GM23248 (cell line): ENCODE measurements at regions not wholly inside any gene's neighbourhood (a gene's known extent, or its start where the extent isn't known, plus 50 kb on each side); places are given as distances from the start of the nearest gene placed in this dataset.

Experiments
- DNase-seq: peaks from one replicate; pipeline ENCODE4 v3.0.0-alpha.2; 2015
- H2AFZ ChIP-seq: fragments of 200-600 bp; sonication (generic); 2 replicates; pipeline ENCODE4 v1.6.1; 2016; ENCODE audit warnings: antibody characterized with exemption
- H3F3A ChIP-seq: fragments of 200-600 bp; sonication (generic); 2 replicates; pipeline ENCODE4 v1.6.1; 2016; ENCODE audit warnings: mild to moderate bottlenecking, antibody characterized with exemption, mixed run types; ENCODE audit not compliant: insufficient read depth
- H3K27ac ChIP-seq: fragments of 200-600 bp; sonication (generic); 2 replicates; pipeline ENCODE4 v1.5.1; 2016; ENCODE audit warnings: mild to moderate bottlenecking
- H3K27me3 ChIP-seq: fragments of 200-600 bp; sonication (generic); replicated peaks from 2 replicates; pipeline ENCODE4 v1.6.1; 2016; ENCODE audit warnings: mild to moderate bottlenecking; ENCODE audit not compliant: insufficient read depth
- H3K36me3 ChIP-seq: fragments of 200-600 bp; sonication (generic); 2 replicates; pipeline ENCODE4 v1.6.1; 2016; ENCODE audit warnings: low read depth, mild to moderate bottlenecking
- H3K4me1 ChIP-seq: fragments of 200-600 bp; sonication (generic); 2 replicates; pipeline ENCODE4 v1.6.1; 2016; ENCODE audit warnings: mild to moderate bottlenecking; ENCODE audit not compliant: insufficient read depth
- H3K4me2 ChIP-seq: fragments of 200-600 bp; sonication (generic); one replicate; pipeline ENCODE4 v1.6.1; 2016; ENCODE audit warnings: mild to moderate bottlenecking; ENCODE audit not compliant: unreplicated experiment
- H3K4me3 ChIP-seq: fragments of 200-600 bp; sonication (generic); 2 replicates; pipeline ENCODE4 v1.5.1; 2016; ENCODE audit warnings: mild to moderate bottlenecking
- H3K79me2 ChIP-seq: fragments of 200-600 bp; sonication (generic); 2 replicates; pipeline ENCODE4 v1.6.1; 2016; ENCODE audit warnings: mild to moderate bottlenecking; ENCODE audit not compliant: insufficient read depth
- H3K9ac ChIP-seq: fragments of 200-600 bp; sonication (generic); 2 replicates; pipeline ENCODE4 v1.6.1; 2016; ENCODE audit warnings: mild to moderate bottlenecking
- H3K9me2 ChIP-seq: fragments of 200-600 bp; sonication (generic); 2 replicates; pipeline ENCODE4 v1.6.1; 2016; ENCODE audit warnings: mixed run types, mild to moderate bottlenecking, moderate library complexity; ENCODE audit not compliant: insufficient read depth
- H3K9me3 ChIP-seq: fragments of 200-600 bp; sonication (generic); one replicate; pipeline ENCODE4 v1.6.1; 2017; ENCODE audit warnings: low read depth
- H4K20me1 ChIP-seq: fragments of 200-600 bp; sonication (generic); 2 replicates; pipeline ENCODE4 v1.6.0; 2016; ENCODE audit not compliant: insufficient read depth
- EZH2 ChIP-seq: fragments of 200-600 bp; sonication (generic); IDR thresholded peaks from 2 replicates; pipeline ENCODE4 v1.6.1; 2018; ENCODE audit warnings: antibody characterized with exemption, mild to moderate bottlenecking; ENCODE audit not compliant: insufficient read depth, poor library complexity, severe bottlenecking
- EZH2phosphoT487 ChIP-seq: fragments of 200-600 bp; sonication (generic); IDR thresholded peaks from 2 replicates; pipeline ENCODE4 v1.6.1; 2018; ENCODE audit warnings: antibody characterized with exemption, moderate library complexity, mild to moderate bottlenecking, low read depth; ENCODE audit not compliant: insufficient read depth
- WGBS, 2 experiments: methylation state at CpG; one replicate each; pipeline ENCODE4 v1.1.6; 2015 to 2017; ENCODE audit warnings: low lambda C conversion rate in 2 of 2, low coverage in 1 of 2; ENCODE audit errors: missing lambda C conversion rate in 2 of 2; 5-methylcytosine and 5-hydroxymethylcytosine counted together
- in situ Hi-C: fragments of 300-500 bp; cut with MboI; formaldehyde crosslinking; loops from 2 replicates; pipeline ENCODE4 v1.15.0; 2020

DNA sequence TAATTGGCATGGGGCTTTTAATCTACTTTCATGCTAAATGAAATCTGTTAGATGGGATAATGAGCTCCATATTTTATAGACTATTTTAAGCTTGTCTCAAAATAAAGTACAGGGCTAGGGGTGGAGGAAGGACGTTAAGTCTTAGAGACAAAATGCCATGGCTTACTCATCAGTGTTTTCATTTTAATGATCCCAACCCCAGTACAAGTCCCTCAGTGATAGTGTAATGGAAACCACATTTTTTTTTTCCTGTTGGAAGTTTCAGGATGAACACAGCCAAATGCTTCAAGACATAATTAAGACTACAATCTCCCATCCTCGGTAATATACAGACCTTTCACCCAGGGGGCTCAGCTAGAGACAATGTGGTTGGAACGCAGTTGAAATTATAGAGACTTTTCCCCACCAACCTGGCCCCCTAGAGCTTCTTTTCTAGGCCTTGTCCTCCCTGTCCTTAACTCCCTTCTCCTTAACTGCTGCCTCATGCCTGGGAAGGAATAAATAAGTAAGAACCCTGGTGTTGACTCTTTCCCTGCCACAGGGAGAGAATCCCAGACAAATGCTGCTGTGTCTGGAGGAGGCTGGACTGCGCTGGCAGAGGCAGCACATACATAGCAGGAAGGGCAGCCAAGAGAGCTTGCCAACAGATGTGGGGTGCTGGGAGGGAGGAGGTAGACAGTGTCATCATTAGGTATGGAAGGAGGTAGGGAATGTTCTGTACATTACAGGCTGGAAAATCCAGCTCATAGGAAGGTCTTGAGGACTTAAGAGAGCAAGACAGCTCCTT, 115.4 kb upstream of the ROPN1 start:
- Histone ChIP-seq H3F3A (peaks cover 9% of the 10 kb centered on the region; the same call in 1 of the 2 replicates), H3K79me2 (no peaks in the 10 kb centered on the region), H3K36me3 (no peaks in the 10 kb centered on the region), H2AFZ (no peak overlapping the region), H3K9me2 (no peaks in the 10 kb centered on the region), H3K4me3 (no peak overlapping the region), H4K20me1 (no peaks in the 10 kb centered on the region), H3K4me2 (peak overlapping the region; percentile 35), H3K27ac (no peak overlapping the region), H3K27me3 (no peaks in the 10 kb centered on the region), H3K9ac (no peak overlapping the region), H3K9me3 (no peaks in the 10 kb centered on the region), H3K4me1 (peaks cover 13% of the 10 kb centered on the region)
- peak; percentile 45 for DNase-seq
- 39 to 43% methylated on average over 4 of the region's 4 CpGs for WGBS, 2 experiments
- in situ Hi-C loops, result no loop called here
- TF ChIP-seq EZH2 (no peak), EZH2phosphoT487 (no peak)

DNA sequence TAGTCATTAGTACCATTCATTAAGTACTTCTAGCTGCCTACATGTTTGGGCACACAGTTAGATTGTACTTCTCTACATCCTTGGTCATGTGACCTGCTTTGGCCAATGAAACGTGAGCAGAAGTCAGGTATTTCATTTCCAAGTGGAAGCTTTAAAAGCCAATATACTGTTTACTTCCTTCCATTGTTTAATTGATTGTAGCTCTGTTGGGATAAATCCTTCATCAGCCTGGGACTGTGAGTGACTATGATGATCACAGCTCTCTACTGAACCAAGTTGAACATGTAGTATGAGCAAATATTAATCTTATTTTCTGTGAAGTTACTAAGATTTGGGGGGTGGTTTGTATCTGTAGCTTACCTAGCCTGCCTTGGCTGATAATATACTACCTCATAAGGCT, 116.5 kb upstream of the ROPN1 start:
- H3K79me2 ChIP-seq, result no peaks in the 10 kb centered on the region
- DNase-seq, result no peak
- H3F3A ChIP-seq, result peaks cover 9% of the 10 kb centered on the region; the same call in 1 of the 2 replicates
- no peak overlapping the region for H3K27ac ChIP-seq
- H3K9me3 ChIP-seq, result no peaks in the 10 kb centered on the region
- H3K9me2 ChIP-seq, result no peaks in the 10 kb centered on the region
- no peaks in the 10 kb centered on the region for H3K27me3 ChIP-seq
- H3K36me3 ChIP-seq, result no peaks in the 10 kb centered on the region
- H3K4me2 ChIP-seq, result no peak overlapping the region
- in situ Hi-C loops, result no loop called here
- no peak overlapping the region for H2AFZ ChIP-seq
- H3K4me1 ChIP-seq, result peaks cover 13% of the 10 kb centered on the region
- H3K4me3 ChIP-seq, result no peak overlapping the region
- TF ChIP-seq EZH2 (no peak), EZH2phosphoT487 (no peak)
- H4K20me1 ChIP-seq, result no peaks in the 10 kb centered on the region
- WGBS, 2 experiments, result 84 to 95% methylated on average over 1 of the region's 1 CpG
- no peak overlapping the region for H3K9ac ChIP-seq

DNA sequence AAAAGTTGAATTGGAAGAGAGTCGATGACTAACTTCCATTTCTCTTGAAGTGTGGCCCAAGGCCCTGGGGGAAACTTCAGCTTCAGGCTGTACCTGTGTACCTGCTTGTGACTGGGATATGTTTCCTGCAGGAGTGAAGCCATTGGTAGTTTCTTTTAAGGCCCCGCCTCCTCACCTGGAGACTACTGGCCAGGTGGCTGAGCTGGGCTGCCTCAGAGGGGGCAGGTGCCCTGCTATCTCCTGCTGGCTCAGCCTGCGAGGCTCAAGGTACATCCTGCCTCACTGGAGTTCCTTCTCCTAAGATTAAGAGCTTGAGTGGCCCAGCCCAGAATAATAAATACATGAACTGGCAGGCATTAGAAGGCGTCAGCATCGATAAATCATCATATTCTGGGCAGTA, 121.6 kb upstream of the ROPN1 start:
- H3K9me2 ChIP-seq, result no peaks in the 10 kb centered on the region
- no peak overlapping the region for H3K27ac ChIP-seq
- no peak overlapping the region for H3K4me2 ChIP-seq
- no peak for TF ChIP-seq EZH2phosphoT487
- TF ChIP-seq EZH2, result no peak
- H3K27me3 ChIP-seq, result no peaks in the 10 kb centered on the region
- H2AFZ ChIP-seq, result no peak overlapping the region
- no peak overlapping the region for H3K9ac ChIP-seq
- no peaks in the 10 kb centered on the region for H3K9me3 ChIP-seq
- WGBS, 2 experiments, result 88 to 91% methylated on average over 5 of the region's 5 CpGs
- H4K20me1 ChIP-seq, result no peaks in the 10 kb centered on the region
- no peak for DNase-seq
- peaks cover 26% of the 10 kb centered on the region for H3K4me1 ChIP-seq
- H3K36me3 ChIP-seq, result no peaks in the 10 kb centered on the region
- H3K79me2 ChIP-seq, result no peaks in the 10 kb centered on the region
- in situ Hi-C loops, result no loop called here
- peaks cover 14% of the 10 kb centered on the region; the same call in 1 of the 2 replicates for H3F3A ChIP-seq
- H3K4me3 ChIP-seq, result no peak overlapping the region

DNA sequence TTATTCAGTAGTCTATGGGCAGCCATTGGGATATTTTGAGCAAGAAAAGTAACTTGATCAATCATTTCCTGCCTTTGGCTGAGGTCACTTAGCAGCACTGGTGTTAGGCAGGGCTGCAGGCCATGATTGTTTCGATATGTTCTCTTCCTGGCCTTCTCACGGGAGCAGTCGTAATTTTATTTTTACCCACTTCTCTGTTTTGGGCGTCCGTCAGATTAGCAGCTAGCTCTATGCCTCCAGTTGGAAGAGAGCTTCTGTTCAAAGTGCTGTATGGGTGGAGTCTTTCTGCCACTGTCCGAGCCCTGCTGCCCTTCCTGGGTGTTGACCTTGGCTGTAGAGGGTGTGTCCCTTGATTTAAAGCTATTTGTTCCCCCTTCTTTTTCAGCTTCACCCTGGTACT, 123.4 kb upstream of the ROPN1 start:
- no peak overlapping the region for H3K27ac ChIP-seq
- no peak overlapping the region for H2AFZ ChIP-seq
- no peak overlapping the region for H3K9ac ChIP-seq
- no peaks in the 10 kb centered on the region for H4K20me1 ChIP-seq
- TF ChIP-seq EZH2phosphoT487, result no peak
- H3K9me3 ChIP-seq, result no peaks in the 10 kb centered on the region
- 99 to 100% methylated on average over 6 of the region's 6 CpGs for WGBS, 2 experiments
- H3K36me3 ChIP-seq, result no peaks in the 10 kb centered on the region
- no peaks in the 10 kb centered on the region for H3K9me2 ChIP-seq
- no peaks in the 10 kb centered on the region for H3K79me2 ChIP-seq
- DNase-seq, result no peak
- H3K4me3 ChIP-seq, result no peak overlapping the region
- H3K27me3 ChIP-seq, result no peaks in the 10 kb centered on the region
- no peak overlapping the region for H3K4me2 ChIP-seq
- in situ Hi-C loops, result no loop called here
- peaks cover 44% of the 10 kb centered on the region for H3K4me1 ChIP-seq
- peaks cover 31% of the 10 kb centered on the region for H3F3A ChIP-seq
